ENCODE measurements at regions not wholly inside any gene's neighbourhood (a gene's known extent, or its start where the extent isn't known, plus 50 kb on each side); places are given as distances from the start of the nearest gene placed in this dataset.
A peak's percentile ranks its signal among the peaks of the same experiment; 100 is the strongest.

GRCh38 chr2:143939626-143940330 is 580.1 kb downstream of the ZEB2 start:
- Histone ChIP-seq H3K4me1 (ENCODE audit: control insufficient read depth in 1 of 2, low read depth in 2 of 2) (peaks cover 7 to 11% of the 10 kb centered on the region in 2 donors), H3K27me3 (replicated peaks; ENCODE audit: insufficient read depth) (no peaks in the 10 kb centered on the region), H3K4me3 (peak overlapping the region; percentile 37), H3K36me3 (no peaks in the 10 kb centered on the region), H3K27ac (no peak overlapping the region), H3K9me3 (no peaks in the 10 kb centered on the region)
- TF ChIP-seq CTCF (IDR thresholded peaks at IDR 0.05), result no peak
- no peak for ATAC-seq (ENCODE audit: insufficient number of reproducible peaks, low FRiP score, low read depth)
- no peak for DNase-seq (ENCODE audit: low spot score)

- H3K4me3 ChIP-seq, result peak overlapping the region; percentile 71
- H3K4me1 ChIP-seq (ENCODE audit: control insufficient read depth in 1 of 2, low read depth in 2 of 2), result peaks cover 7 to 11% of the 10 kb centered on the region in 2 donors
- no peak overlapping the region for H3K27ac ChIP-seq
- no peaks in the 10 kb centered on the region for H3K27me3 ChIP-seq (replicated peaks; ENCODE audit: insufficient read depth)
- no peaks in the 10 kb centered on the region for H3K9me3 ChIP-seq
- DNase-seq (ENCODE audit: low spot score) (no peak), ATAC-seq (ENCODE audit: insufficient number of reproducible peaks, low FRiP score, low read depth) (no peak)
- H3K36me3 ChIP-seq, result no peaks in the 10 kb centered on the region
- TF ChIP-seq CTCF (IDR thresholded peaks at IDR 0.05), result no peak
Measured at GRCh38 chr2:143937723-143938350, 582.1 kb downstream of the ZEB2 start.

GRCh38 chr2:143936848-143937722 is 582.8 kb downstream of the ZEB2 start:
- Histone ChIP-seq H3K27ac (no peak overlapping the region), H3K9me3 (no peaks in the 10 kb centered on the region), H3K27me3 (replicated peaks; ENCODE audit: insufficient read depth) (no peaks in the 10 kb centered on the region), H3K4me3 (peak overlapping the region; percentile 71), H3K36me3 (no peaks in the 10 kb centered on the region), H3K4me1 (ENCODE audit: control insufficient read depth in 1 of 2, low read depth in 2 of 2) (peaks cover 7 to 11% of the 10 kb centered on the region in 2 donors)
- ATAC-seq (ENCODE audit: insufficient number of reproducible peaks, low FRiP score, low read depth) (peak; percentile 15), DNase-seq (ENCODE audit: low spot score) (no peak)
- no peak for TF ChIP-seq CTCF (IDR thresholded peaks at IDR 0.05)

- H3K27me3 ChIP-seq (replicated peaks; ENCODE audit: insufficient read depth), result no peaks in the 10 kb centered on the region
- TF ChIP-seq CTCF (IDR thresholded peaks at IDR 0.05), result no peak
- H3K4me3 ChIP-seq, result peak overlapping the region; percentile 71
- DNase-seq (ENCODE audit: low spot score), result no peak
- peaks cover 7 to 11% of the 10 kb centered on the region in 2 donors for H3K4me1 ChIP-seq (ENCODE audit: control insufficient read depth in 1 of 2, low read depth in 2 of 2)
- peak; percentile 43 for ATAC-seq (ENCODE audit: insufficient number of reproducible peaks, low FRiP score, low read depth)
- no peaks in the 10 kb centered on the region for H3K36me3 ChIP-seq
- no peaks in the 10 kb centered on the region for H3K9me3 ChIP-seq
- H3K27ac ChIP-seq, result no peak overlapping the region
Measured at GRCh38 chr2:143936538-143936847, 583.4 kb downstream of the ZEB2 start.

- Histone ChIP-seq H3K9me3 (no peaks in the 10 kb centered on the region), H3K4me3 (no peak overlapping the region), H3K36me3 (no peaks in the 10 kb centered on the region), H3K27me3 (replicated peaks; ENCODE audit: insufficient read depth) (no peaks in the 10 kb centered on the region), H3K27ac (no peak overlapping the region), H3K4me1 (ENCODE audit: control insufficient read depth in 1 of 2, low read depth in 2 of 2) (peaks cover 6 to 9% of the 10 kb centered on the region in 2 donors)
- TF ChIP-seq CTCF (IDR thresholded peaks at IDR 0.05), result no peak
- ATAC-seq (ENCODE audit: insufficient number of reproducible peaks, low FRiP score, low read depth) (no peak), DNase-seq (ENCODE audit: low spot score) (no peak)
Measured at GRCh38 chr2:143935482-143935752, 584.5 kb downstream of the ZEB2 start.

All from thoracic aorta (tissue), 2 donors.